K562 (cell line): ENCODE measurements at regions not wholly inside any gene's neighbourhood (a gene's known extent, or its start where the extent isn't known, plus 50 kb on each side); places are given as distances from the start of the nearest gene placed in this dataset.

Experiments used
- ATAC-seq: fragments of 200-7000 bp; cut with Tn5 transposase; 3 replicates; pipeline ENCODE4 v1.9.1; 2020; ENCODE audit warnings: moderate library complexity
- BruUV-seq: library from RNA; stranded (reverse); fragments of 400-500 nt; replicated peaks from 2 replicates; lab custom pipeline; 2021; lab: Mats Ljungman, UMichigan
- CTCF ChIA-PET: fragments of 300-600 bp; formaldehyde crosslinking; extraction: SDS; loops from one replicate; lab custom pipeline; 2021; ENCODE audit warnings: low intra/inter-chr PET ratio; lab: Yijun Ruan, JAX
- POLR2A ChIA-PET: fragments of 300-600, 350-650 bp; sonication (Branson Sonifier 250); formaldehyde crosslinking; extraction: SDS; loops from one replicate; lab custom pipeline; 2021; ENCODE audit warnings: antibody characterized with exemption, inconsistent platforms; lab: Yijun Ruan, JAX
- DNase-seq, 4 experiments: peaks; one replicate each; pipeline versions ENCODE4 v3.0.0 to v3.0.0-alpha.2; 2011 to 2018; ENCODE audit warnings: low spot score in 3 of 4, mixed read lengths in 3 of 4; ENCODE audit errors: extremely low read depth in 1 of 4
- FAIRE-seq: peaks from 2 replicates; lab custom pipeline; 2011; peaks lifted over from hg19 to GRCh38; lab: Jason Lieb, UNC
- H2AFZ ChIP-seq: 2 replicates; pipeline ENCODE4 v1.6.0; 2011; ENCODE audit warnings: low read depth, low read length, control low read depth, inconsistent platforms
- H3K27ac ChIP-seq: fragments of 200-600 bp; 3 replicates; pipeline ENCODE4 v1.8.0; 2011; ENCODE audit warnings: low read depth, mild to moderate bottlenecking, control low read depth, inconsistent platforms, low read length, moderate library complexity, mixed read lengths; ENCODE audit errors: extremely low read depth
- H3K27me3 ChIP-seq, 2 experiments: fragments of 300-600 bp in 1 of 2; 2 replicates in 1 of 2; 3 replicates in 1 of 2; pipeline versions ENCODE4 v1.6.0 to v1.8.0; 2011; ENCODE audit warnings: inconsistent platforms in 2 of 2, low read length in 2 of 2, mild to moderate bottlenecking in 1 of 2, mixed read lengths in 1 of 2, moderate library complexity in 1 of 2; ENCODE audit not compliant: control insufficient read depth in 2 of 2, insufficient read depth in 2 of 2
- H3K36me3 ChIP-seq: fragments of 300-600 bp; 3 replicates; pipeline ENCODE4 v1.8.0; 2011; ENCODE audit warnings: mild to moderate bottlenecking, low read length, inconsistent platforms; ENCODE audit not compliant: control insufficient read depth, insufficient read depth
- H3K4me1 ChIP-seq, 2 experiments: fragments of 200-600 bp in 1 of 2; replicated peaks in 1 of 2; 2 replicates in 1 of 2; 3 replicates in 1 of 2; pipeline versions ENCODE4 v1.5.1 to v1.8.0; 2011; ENCODE audit warnings: inconsistent platforms in 2 of 2, low read length in 2 of 2, mild to moderate bottlenecking in 1 of 2, mixed read lengths in 1 of 2, moderate library complexity in 1 of 2; ENCODE audit not compliant: control insufficient read depth in 2 of 2, insufficient read depth in 2 of 2
- H3K4me2 ChIP-seq: 2 replicates; pipeline ENCODE4 v1.6.1; 2011; ENCODE audit warnings: low read length, control low read depth, inconsistent platforms, mixed read lengths; ENCODE audit not compliant: insufficient read depth
- H3K4me3 ChIP-seq: fragments of 200-600 bp; sonication (generic), shearing (Covaris generic); 2 replicates; pipeline ENCODE4 v1.5.1; 2016; ENCODE audit warnings: control low read depth, inconsistent platforms
- H3K79me2 ChIP-seq: fragments of 200-600 bp; 3 replicates; pipeline ENCODE4 v1.8.0; 2011; ENCODE audit warnings: low read length, inconsistent platforms; ENCODE audit not compliant: control insufficient read depth, insufficient read depth
- H3K9ac ChIP-seq, 2 experiments: 2 replicates each; pipeline versions ENCODE4 v1.6.0 to v1.6.1; 2011; ENCODE audit warnings: low read depth in 2 of 2, low read length in 2 of 2, control low read depth in 1 of 2, inconsistent platforms in 1 of 2, mild to moderate bottlenecking in 1 of 2, mixed read lengths in 1 of 2; ENCODE audit not compliant: insufficient read depth in 1 of 2
- H3K9me1 ChIP-seq: one replicate; pipeline ENCODE4 v1.6.0; 2011; ENCODE audit warnings: inconsistent platforms, mild to moderate bottlenecking, low read length, moderate library complexity; ENCODE audit not compliant: control insufficient read depth, insufficient read depth
- H3K9me3 ChIP-seq: replicated peaks from 2 replicates; pipeline ENCODE4 v1.5.1; 2011; ENCODE audit warnings: low read depth, low read length, inconsistent platforms; ENCODE audit not compliant: control insufficient read depth, insufficient read depth
- H4K20me1 ChIP-seq: replicated peaks from 2 replicates; pipeline ENCODE4 v1.6.1; 2011; ENCODE audit warnings: low read length, inconsistent platforms, mixed read lengths; ENCODE audit not compliant: control insufficient read depth, insufficient read depth
- ARHGAP35 ChIP-seq: fragments of 450-650 bp; IDR thresholded peaks from 2 replicates; pipeline ENCODE4 v1.6.1; 2018; ENCODE audit not compliant: partially characterized antibody
- CBX1 ChIP-seq: sonication (generic); IDR thresholded peaks from 2 replicates; pipeline ENCODE4 v1.6.1; 2016; ENCODE audit warnings: antibody characterized with exemption, low read depth, mild to moderate bottlenecking
- HBP1 ChIP-seq: fragments of 450-650 bp; formaldehyde crosslinking; IDR thresholded peaks from 2 replicates; pipeline ENCODE4 v1.4.0; 2022; ENCODE audit warnings: missing genetic modification characterization
- HIVEP1 ChIP-seq: fragments of 250-450 bp; sonication (Bioruptor Pico); IDR thresholded peaks from 2 replicates; pipeline ENCODE4 v1.4.0; 2020; ENCODE audit warnings: mild to moderate bottlenecking
- MCM2 ChIP-seq: fragments of 450-650 bp; IDR thresholded peaks from 2 replicates; pipeline ENCODE4 v1.6.1; 2017; ENCODE audit warnings: low read depth, mild to moderate bottlenecking
- MXI1 ChIP-seq: IDR thresholded peaks from 2 replicates; pipeline ENCODE4 v1.6.1; 2011; ENCODE audit warnings: low read depth, mild to moderate bottlenecking, improper control_type of control experiment, low read length
- NBN ChIP-seq: fragments of 450-650 bp; IDR thresholded peaks from 2 replicates; pipeline ENCODE4 v1.6.1; 2016; ENCODE audit warnings: low read depth, mild to moderate bottlenecking
- NFRKB ChIP-seq: fragments of 450-650 bp; IDR thresholded peaks from 2 replicates; pipeline ENCODE4 v1.6.1; 2016; ENCODE audit warnings: low read depth
- PML ChIP-seq: IDR thresholded peaks from 2 replicates; pipeline ENCODE4 v1.6.1; 2012; ENCODE audit warnings: low read length, inconsistent platforms
- PTBP1 ChIP-seq: fragments of 200-400 bp; formaldehyde crosslinking; IDR thresholded peaks from 2 replicates; pipeline ENCODE4 v1.6.1; 2017; ENCODE audit warnings: low read depth, low read length
- PTTG1 ChIP-seq: fragments of 450-650 bp; IDR thresholded peaks from 2 replicates; pipeline ENCODE4 v1.6.1; 2016; ENCODE audit warnings: low read depth, mild to moderate bottlenecking, missing genetic modification characterization, missing compliant biosample characterization
- SMARCA4 ChIP-seq: fragments of 450-650 bp; IDR thresholded peaks from 2 replicates; pipeline ENCODE4 v1.6.1; 2016
- SRSF9 ChIP-seq: fragments of 200-400 bp; formaldehyde crosslinking; IDR thresholded peaks from 2 replicates; pipeline ENCODE4 v1.6.1; 2017; ENCODE audit warnings: low read depth, low read length, borderline replicate concordance
- ZHX1 ChIP-seq: fragments of 150-350 bp; conservative IDR thresholded peaks from 2 replicates; pipeline ENCODE4 v1.6.1; 2014; ENCODE audit warnings: low read length
- ZKSCAN8 ChIP-seq: fragments of 200-800 bp; sonication (Bioruptor generic); IDR thresholded peaks from 2 replicates; pipeline ENCODE4 v1.6.1; 2016; ENCODE audit warnings: missing genetic modification characterization, missing compliant biosample characterization
- ZMIZ1 ChIP-seq, 2 experiments: fragments of 150-350 bp in 1 of 2; IDR thresholded peaks; 2 replicates each; pipeline ENCODE4 v1.6.1; 2012 to 2016; ENCODE audit warnings: low read depth in 2 of 2, low read length in 2 of 2, mild to moderate bottlenecking in 1 of 2, moderate library complexity in 1 of 2
- ZNF668 ChIP-seq: fragments of 250-450 bp; sonication (Bioruptor Pico); IDR thresholded peaks from 2 replicates; pipeline ENCODE4 v1.8.0; 2022; ENCODE audit warnings: mild to moderate bottlenecking, inconsistent platforms
- ZNF778 ChIP-seq: fragments of 450-650 bp; formaldehyde crosslinking; IDR thresholded peaks from 2 replicates; pipeline ENCODE4 v1.4.0; 2020; ENCODE audit warnings: mild to moderate bottlenecking, moderate library complexity
- WGBS: fragments of 100-300 bp; shearing (Covaris generic); methylation state at CpG from one replicate; pipeline ENCODE4 v1.1.6; 2016; ENCODE audit warnings: low coverage, mixed read lengths; ENCODE audit not compliant: insufficient coverage; ENCODE audit errors: missing lambda C conversion rate; 5-methylcytosine and 5-hydroxymethylcytosine counted together
- in situ Hi-C: fragments of 300-500 bp; cut with MboI; formaldehyde crosslinking; loops from 4 replicates; pipeline ENCODE4 v1.15.0; 2018; ENCODE audit warnings: inconsistent platforms, mixed read lengths
- intact Hi-C: fragments of 100-400 bp; cut with micrococcal nuclease; formaldehyde crosslinking; loops from 2 replicates; pipeline ENCODE4 v1.14.2; 2022

GRCh38 chr10:117900280-117900679 is 146.5 kb downstream of the RAB11FIP2 start (continued):
- no peak for TF ChIP-seq ZMIZ1 (IDR thresholded peaks at IDR 0.05; ENCODE audit: low read depth in 2 of 2, low read length in 2 of 2)
- no peak for TF ChIP-seq ZKSCAN8
- TF ChIP-seq ZNF668 (CRISPR knock-in tag): no peak
- no peak for TF ChIP-seq PTTG1 (tag)

GRCh38 chr10:117903854-117904253 is 142.9 kb downstream of the RAB11FIP2 start:
- intact Hi-C loops (no loop called here), in situ Hi-C loops (no loop called here)
- no TSS peak for BruUV-seq
- Histone ChIP-seq H3K27me3 (no peaks in the 10 kb centered on the region), H3K4me2 (no peak overlapping the region), H3K79me2 (no peaks in the 10 kb centered on the region), H3K36me3 (no peaks in the 10 kb centered on the region), H3K9ac (no peak overlapping the region), H3K9me1 (no peaks in the 10 kb centered on the region), H3K9me3 (no peaks in the 10 kb centered on the region), H3K4me3 (no peak overlapping the region), H4K20me1 (no peaks in the 10 kb centered on the region), H3K27ac (no peak overlapping the region), H3K4me1 (no peaks in the 10 kb centered on the region), H2AFZ (no peak overlapping the region)
- ATAC-seq (no peak), DNase-seq (no peak), FAIRE-seq (no peak)
- POLR2A ChIA-PET: no interaction called here
- WGBS: no CpG with 5 or more reads among the region's 2 CpGs
- CTCF ChIA-PET: no interaction called here
- TF ChIP-seq ZHX1 (no peak), ZNF778 (no peak), NBN (no peak), PTBP1 (no peak), MXI1 (no peak), SRSF9 (no peak), NFRKB (no peak), HIVEP1 (CRISPR knock-in tag) (no peak), HBP1 (no peak), MCM2 (no peak), PML (no peak), CBX1 (no peak), ARHGAP35 (no peak), SMARCA4 (no peak)
